ENCODE measurements at regions not wholly inside any gene's neighbourhood (a gene's known extent, or its start where the extent isn't known, plus 50 kb on each side); places are given as distances from the start of the nearest gene placed in this dataset.

DNA sequence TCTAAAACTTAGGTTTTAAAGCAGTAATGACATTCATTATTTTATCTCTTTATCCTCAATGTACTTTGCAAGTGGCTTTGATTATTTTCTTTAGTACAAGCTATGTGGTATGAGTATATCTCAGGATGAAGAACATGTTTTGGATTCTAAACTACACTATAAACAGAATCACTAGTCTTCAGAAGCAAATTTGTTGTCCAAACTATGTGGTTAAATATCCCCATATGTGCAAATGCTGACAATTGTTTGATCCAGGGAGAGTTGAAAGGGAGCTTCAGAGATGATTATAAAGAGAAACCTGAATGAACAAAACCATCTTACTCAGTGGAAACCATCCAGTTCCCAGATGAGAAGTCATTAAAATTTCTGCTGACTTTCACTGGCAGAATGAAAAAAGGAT is 179.3 kb downstream of the MDFIC start:
- TF ChIP-seq, protein P1, sequence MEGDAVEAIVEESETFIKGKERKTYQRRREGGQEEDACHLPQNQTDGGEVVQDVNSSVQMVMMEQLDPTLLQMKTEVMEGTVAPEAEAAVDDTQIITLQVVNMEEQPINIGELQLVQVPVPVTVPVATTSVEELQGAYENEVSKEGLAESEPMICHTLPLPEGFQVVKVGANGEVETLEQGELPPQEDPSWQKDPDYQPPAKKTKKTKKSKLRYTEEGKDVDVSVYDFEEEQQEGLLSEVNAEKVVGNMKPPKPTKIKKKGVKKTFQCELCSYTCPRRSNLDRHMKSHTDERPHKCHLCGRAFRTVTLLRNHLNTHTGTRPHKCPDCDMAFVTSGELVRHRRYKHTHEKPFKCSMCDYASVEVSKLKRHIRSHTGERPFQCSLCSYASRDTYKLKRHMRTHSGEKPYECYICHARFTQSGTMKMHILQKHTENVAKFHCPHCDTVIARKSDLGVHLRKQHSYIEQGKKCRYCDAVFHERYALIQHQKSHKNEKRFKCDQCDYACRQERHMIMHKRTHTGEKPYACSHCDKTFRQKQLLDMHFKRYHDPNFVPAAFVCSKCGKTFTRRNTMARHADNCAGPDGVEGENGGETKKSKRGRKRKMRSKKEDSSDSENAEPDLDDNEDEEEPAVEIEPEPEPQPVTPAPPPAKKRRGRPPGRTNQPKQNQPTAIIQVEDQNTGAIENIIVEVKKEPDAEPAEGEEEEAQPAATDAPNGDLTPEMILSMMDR (IDR thresholded peaks at IDR 0.05; ENCODE audit: low read length), result no peak
- no peak for TF ChIP-seq EZH2 (IDR thresholded peaks at IDR 0.05; ENCODE audit: borderline replicate concordance, low read length)

Data from OCI-LY1 (cell line).